K562 (cell line): ENCODE measurements at regions not wholly inside any gene's neighbourhood (a gene's known extent, or its start where the extent isn't known, plus 50 kb on each side); places are given as distances from the start of the nearest gene placed in this dataset.

Experiments
- ATAC-seq: fragments of 200-7000 bp; cut with Tn5 transposase; 3 replicates; pipeline ENCODE4 v1.9.1; 2020; ENCODE audit warnings: moderate library complexity
- BruUV-seq: library from RNA; stranded (reverse); fragments of 400-500 nt; replicated peaks from 2 replicates; lab custom pipeline; 2021; lab: Mats Ljungman, UMichigan
- CTCF ChIA-PET: fragments of 300-600 bp; formaldehyde crosslinking; extraction: SDS; loops from one replicate; lab custom pipeline; 2021; ENCODE audit warnings: low intra/inter-chr PET ratio; lab: Yijun Ruan, JAX
- POLR2A ChIA-PET: fragments of 300-600, 350-650 bp; sonication (Branson Sonifier 250); formaldehyde crosslinking; extraction: SDS; loops from one replicate; lab custom pipeline; 2021; ENCODE audit warnings: antibody characterized with exemption, inconsistent platforms; lab: Yijun Ruan, JAX
- DNase-seq, 4 experiments: peaks; one replicate each; pipeline versions ENCODE4 v3.0.0 to v3.0.0-alpha.2; 2011 to 2018; ENCODE audit warnings: low spot score in 3 of 4, mixed read lengths in 3 of 4; ENCODE audit errors: extremely low read depth in 1 of 4
- FAIRE-seq: peaks from 2 replicates; lab custom pipeline; 2011; peaks lifted over from hg19 to GRCh38; lab: Jason Lieb, UNC
- H2AFZ ChIP-seq: 2 replicates; pipeline ENCODE4 v1.6.0; 2011; ENCODE audit warnings: low read depth, low read length, control low read depth, inconsistent platforms
- H3K27ac ChIP-seq: fragments of 200-600 bp; 3 replicates; pipeline ENCODE4 v1.8.0; 2011; ENCODE audit warnings: low read depth, mild to moderate bottlenecking, control low read depth, inconsistent platforms, low read length, moderate library complexity, mixed read lengths; ENCODE audit errors: extremely low read depth
- H3K27me3 ChIP-seq, 2 experiments: fragments of 300-600 bp in 1 of 2; 2 replicates in 1 of 2; 3 replicates in 1 of 2; pipeline versions ENCODE4 v1.6.0 to v1.8.0; 2011; ENCODE audit warnings: inconsistent platforms in 2 of 2, low read length in 2 of 2, mild to moderate bottlenecking in 1 of 2, mixed read lengths in 1 of 2, moderate library complexity in 1 of 2; ENCODE audit not compliant: control insufficient read depth in 2 of 2, insufficient read depth in 2 of 2
- H3K36me3 ChIP-seq: fragments of 300-600 bp; 3 replicates; pipeline ENCODE4 v1.8.0; 2011; ENCODE audit warnings: mild to moderate bottlenecking, low read length, inconsistent platforms; ENCODE audit not compliant: control insufficient read depth, insufficient read depth
- H3K4me1 ChIP-seq, 2 experiments: fragments of 200-600 bp in 1 of 2; replicated peaks in 1 of 2; 2 replicates in 1 of 2; 3 replicates in 1 of 2; pipeline versions ENCODE4 v1.5.1 to v1.8.0; 2011; ENCODE audit warnings: inconsistent platforms in 2 of 2, low read length in 2 of 2, mild to moderate bottlenecking in 1 of 2, mixed read lengths in 1 of 2, moderate library complexity in 1 of 2; ENCODE audit not compliant: control insufficient read depth in 2 of 2, insufficient read depth in 2 of 2
- H3K4me2 ChIP-seq: 2 replicates; pipeline ENCODE4 v1.6.1; 2011; ENCODE audit warnings: low read length, control low read depth, inconsistent platforms, mixed read lengths; ENCODE audit not compliant: insufficient read depth
- H3K4me3 ChIP-seq: fragments of 200-600 bp; sonication (generic), shearing (Covaris generic); 2 replicates; pipeline ENCODE4 v1.5.1; 2016; ENCODE audit warnings: control low read depth, inconsistent platforms
- H3K79me2 ChIP-seq: fragments of 200-600 bp; 3 replicates; pipeline ENCODE4 v1.8.0; 2011; ENCODE audit warnings: low read length, inconsistent platforms; ENCODE audit not compliant: control insufficient read depth, insufficient read depth
- H3K9ac ChIP-seq, 2 experiments: 2 replicates each; pipeline versions ENCODE4 v1.6.0 to v1.6.1; 2011; ENCODE audit warnings: low read depth in 2 of 2, low read length in 2 of 2, control low read depth in 1 of 2, inconsistent platforms in 1 of 2, mild to moderate bottlenecking in 1 of 2, mixed read lengths in 1 of 2; ENCODE audit not compliant: insufficient read depth in 1 of 2
- H3K9me1 ChIP-seq: one replicate; pipeline ENCODE4 v1.6.0; 2011; ENCODE audit warnings: inconsistent platforms, mild to moderate bottlenecking, low read length, moderate library complexity; ENCODE audit not compliant: control insufficient read depth, insufficient read depth
- H3K9me3 ChIP-seq: replicated peaks from 2 replicates; pipeline ENCODE4 v1.5.1; 2011; ENCODE audit warnings: low read depth, low read length, inconsistent platforms; ENCODE audit not compliant: control insufficient read depth, insufficient read depth
- H4K20me1 ChIP-seq: replicated peaks from 2 replicates; pipeline ENCODE4 v1.6.1; 2011; ENCODE audit warnings: low read length, inconsistent platforms, mixed read lengths; ENCODE audit not compliant: control insufficient read depth, insufficient read depth
- CHD4 ChIP-seq: fragments of 200-600 bp; sonication (generic); IDR thresholded peaks from 3 replicates; pipeline ENCODE4 v1.6.1; 2012; ENCODE audit warnings: low read depth, mild to moderate bottlenecking, mixed read lengths, low read length, inconsistent platforms; ENCODE audit not compliant: insufficient read depth, insufficient replicate concordance, poor library complexity, severe bottlenecking
- HMG20A ChIP-seq: fragments of 450-650 bp; formaldehyde crosslinking; conservative IDR thresholded peaks from 2 replicates; pipeline ENCODE4 v1.4.0; 2020; ENCODE audit warnings: mild to moderate bottlenecking, mixed read lengths
- KAT2B ChIP-seq: IDR thresholded peaks from one replicate; pipeline ENCODE4 v1.6.1; 2012; ENCODE audit warnings: low read depth, mild to moderate bottlenecking, control low read depth, inconsistent platforms, low read length, moderate library complexity
- KHSRP ChIP-seq: fragments of 450-650 bp; IDR thresholded peaks from 2 replicates; pipeline ENCODE4 v1.6.1; 2017
- KLF6 ChIP-seq: fragments of 250-450 bp; sonication (Bioruptor Pico); IDR thresholded peaks from 2 replicates; pipeline ENCODE4 v1.4.0; 2020; ENCODE audit warnings: mild to moderate bottlenecking, moderate library complexity, borderline replicate concordance
- MCM7 ChIP-seq, 2 experiments: fragments of 450-650 bp; IDR thresholded peaks; 2 replicates each; pipeline ENCODE4 v1.6.1; 2016 to 2018
- MYNN ChIP-seq, 2 experiments: sonication (generic); formaldehyde crosslinking in 1 of 2; IDR thresholded peaks; 2 replicates each; pipeline versions ENCODE4 v1.5.0 to v1.6.1; 2016 to 2020; ENCODE audit warnings: antibody characterized with exemption in 1 of 2, missing genetic modification reagents in 1 of 2
- PATZ1 ChIP-seq: fragments of 250-450 bp; sonication (Bioruptor Pico); IDR thresholded peaks from 2 replicates; pipeline ENCODE4 v1.5.0; 2020; ENCODE audit warnings: mild to moderate bottlenecking, borderline replicate concordance
- PHF20 ChIP-seq: fragments of 450-650 bp; IDR thresholded peaks from 2 replicates; pipeline ENCODE4 v1.6.1; 2018; ENCODE audit not compliant: partially characterized antibody
- PHF8 ChIP-seq: fragments of 200-600 bp; sonication (generic); IDR thresholded peaks from 2 replicates; pipeline ENCODE4 v1.6.1; 2012; ENCODE audit warnings: mixed run types, mild to moderate bottlenecking, inconsistent platforms, low read length, moderate library complexity, borderline replicate concordance
- POLR2G ChIP-seq: fragments of 200-400 bp; formaldehyde crosslinking; IDR thresholded peaks from 2 replicates; pipeline ENCODE4 v1.6.1; 2017; ENCODE audit warnings: low read depth, mild to moderate bottlenecking, antibody characterized with exemption, low read length, moderate library complexity
- PURB ChIP-seq: sonication (generic); formaldehyde crosslinking; IDR thresholded peaks from 2 replicates; pipeline ENCODE4 v1.9.0; 2021; ENCODE audit warnings: low read depth, mild to moderate bottlenecking, missing genetic modification reagents
- SMAD1 ChIP-seq: fragments of 150-350 bp; IDR thresholded peaks from 2 replicates; pipeline ENCODE4 v1.6.1; 2014; ENCODE audit warnings: low read length, low read depth; ENCODE audit not compliant: partially characterized antibody
- TGIF2 ChIP-seq: sonication (generic); formaldehyde crosslinking; IDR thresholded peaks from 2 replicates; pipeline ENCODE4 v1.8.1; 2022; ENCODE audit warnings: mild to moderate bottlenecking, missing genetic modification reagents, moderate library complexity
- ZFX ChIP-seq: sonication (generic); formaldehyde crosslinking; IDR thresholded peaks from 2 replicates; pipeline ENCODE4 v1.8.0; 2022; ENCODE audit warnings: mild to moderate bottlenecking, missing genetic modification reagents, moderate library complexity
- WGBS: fragments of 100-300 bp; shearing (Covaris generic); methylation state at CpG from one replicate; pipeline ENCODE4 v1.1.6; 2016; ENCODE audit warnings: low coverage, mixed read lengths; ENCODE audit not compliant: insufficient coverage; ENCODE audit errors: missing lambda C conversion rate; 5-methylcytosine and 5-hydroxymethylcytosine counted together
- in situ Hi-C: fragments of 300-500 bp; cut with MboI; formaldehyde crosslinking; loops from 4 replicates; pipeline ENCODE4 v1.15.0; 2018; ENCODE audit warnings: inconsistent platforms, mixed read lengths
- intact Hi-C: fragments of 100-400 bp; cut with micrococcal nuclease; formaldehyde crosslinking; loops from 2 replicates; pipeline ENCODE4 v1.14.2; 2022
- TF ChIP-seq, protein P1 (sequence below): fragments of 250-450 bp; sonication (Bioruptor Pico); IDR thresholded peaks from 2 replicates; pipeline ENCODE4 v1.8.0; 2022; ENCODE audit warnings: inconsistent platforms, mild to moderate bottlenecking, moderate library complexity, borderline replicate concordance
- TF ChIP-seq, protein P2 (sequence below): sonication (generic); formaldehyde crosslinking; IDR thresholded peaks from 2 replicates; pipeline ENCODE4 v1.9.0; 2022; ENCODE audit warnings: mild to moderate bottlenecking, missing genetic modification reagents

DNA sequence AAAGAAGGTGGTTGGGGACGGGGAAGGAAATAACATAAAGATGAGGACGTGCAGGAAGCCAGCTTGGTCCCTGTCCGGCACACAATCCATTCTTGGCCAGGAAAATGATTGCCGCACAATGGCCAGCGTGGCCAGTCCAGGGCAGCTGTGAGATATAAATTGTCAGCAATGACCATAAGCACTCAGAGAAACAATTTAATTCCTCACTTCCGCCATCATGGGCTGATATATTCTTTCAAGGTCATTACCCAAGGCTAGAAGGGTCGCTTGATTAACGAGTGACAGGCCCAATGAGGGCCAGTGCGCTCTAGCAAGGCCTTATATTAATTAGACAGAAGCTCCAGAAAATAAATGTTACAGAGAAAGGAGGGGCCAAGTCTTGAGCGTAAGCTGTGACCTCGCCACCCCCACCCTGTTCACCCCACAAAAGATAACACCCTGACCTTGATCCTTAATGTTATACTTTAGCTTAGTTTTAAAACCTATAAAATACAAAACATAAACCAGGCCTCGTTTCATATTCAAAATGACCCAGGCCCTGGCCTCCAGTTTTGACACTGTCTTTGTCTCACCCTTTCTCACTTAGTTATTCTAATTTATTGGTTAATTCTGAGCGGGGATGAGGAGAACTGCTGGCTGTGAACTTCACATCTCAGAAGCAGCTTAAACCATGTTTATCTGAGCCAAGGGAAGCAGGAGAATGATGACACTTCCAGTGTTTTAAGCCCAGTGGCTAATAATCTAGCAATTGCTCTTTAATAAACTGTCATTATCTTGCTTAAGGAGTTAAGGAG is 478.3 kb upstream of the ZFHX3 start:
- ATAC-seq (no peak), FAIRE-seq (no peak)

More for the DNA sequence above, 478.3 kb upstream of the ZFHX3 start:
- in situ Hi-C loops = no loop called here
- Histone ChIP-seq H3K27ac (no peak overlapping the region), H3K4me3 (no peak overlapping the region), H3K9ac (no peak overlapping the region), H3K79me2 (no peaks in the 10 kb centered on the region), H3K9me3 (no peaks in the 10 kb centered on the region), H3K4me2 (no peak overlapping the region), H3K9me1 (no peaks in the 10 kb centered on the region), H4K20me1 (no peaks in the 10 kb centered on the region; the same call in 1 of the 2 replicates), H3K36me3 (no peaks in the 10 kb centered on the region), H2AFZ (no peak overlapping the region), H3K4me1 (no peaks in the 10 kb centered on the region), H3K27me3 (no peaks in the 10 kb centered on the region)
- POLR2A ChIA-PET = no interaction called here
- intact Hi-C loops = no loop called here
- no peak for DNase-seq
- WGBS = under 1% methylated on average over 13 of the region's 13 CpGs
- TF ChIP-seq, protein P1, sequence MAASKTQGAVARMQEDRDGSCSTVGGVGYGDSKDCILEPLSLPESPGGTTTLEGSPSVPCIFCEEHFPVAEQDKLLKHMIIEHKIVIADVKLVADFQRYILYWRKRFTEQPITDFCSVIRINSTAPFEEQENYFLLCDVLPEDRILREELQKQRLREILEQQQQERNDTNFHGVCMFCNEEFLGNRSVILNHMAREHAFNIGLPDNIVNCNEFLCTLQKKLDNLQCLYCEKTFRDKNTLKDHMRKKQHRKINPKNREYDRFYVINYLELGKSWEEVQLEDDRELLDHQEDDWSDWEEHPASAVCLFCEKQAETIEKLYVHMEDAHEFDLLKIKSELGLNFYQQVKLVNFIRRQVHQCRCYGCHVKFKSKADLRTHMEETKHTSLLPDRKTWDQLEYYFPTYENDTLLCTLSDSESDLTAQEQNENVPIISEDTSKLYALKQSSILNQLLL (CRISPR knock-in tag) = no peak
- TF ChIP-seq TGIF2 (CRISPR knock-in tag) = no peak
- no peak for TF ChIP-seq PATZ1 (CRISPR knock-in tag)
- no peak for TF ChIP-seq CHD4
- no peak for TF ChIP-seq PHF20
- TF ChIP-seq HMG20A (CRISPR knock-in tag) = no peak
- no peak for TF ChIP-seq PHF8
- no peak for TF ChIP-seq ZFX (CRISPR knock-in tag)
- TF ChIP-seq POLR2G = no peak
- no peak for TF ChIP-seq SMAD1
- no peak for TF ChIP-seq KHSRP
- TF ChIP-seq PURB = no peak
- no peak for TF ChIP-seq KAT2B
- TF ChIP-seq MYNN (IDR thresholded peaks at IDR 0.05) = no peak
- TF ChIP-seq MYNN (CRISPR knock-in tag; IDR thresholded peaks at IDR 0.05) = no peak
- TF ChIP-seq, protein P2, sequence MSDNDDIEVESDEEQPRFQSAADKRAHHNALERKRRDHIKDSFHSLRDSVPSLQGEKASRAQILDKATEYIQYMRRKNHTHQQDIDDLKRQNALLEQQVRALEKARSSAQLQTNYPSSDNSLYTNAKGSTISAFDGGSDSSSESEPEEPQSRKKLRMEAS = no peak
- TF ChIP-seq KLF6 (CRISPR knock-in tag) = no peak
- no peak for TF ChIP-seq MCM7 (IDR thresholded peaks at IDR 0.05)
- BruUV-seq = no TSS peak
- CTCF ChIA-PET = no interaction called here
